ENCODE measurements at regions not wholly inside any gene's neighbourhood (a gene's known extent, or its start where the extent isn't known, plus 50 kb on each side); places are given as distances from the start of the nearest gene placed in this dataset.

- peak; percentile 95 for DNase-seq (ENCODE audit: low read depth, low spot score)
- peak; percentile 80 for TF ChIP-seq CTCF (IDR thresholded peaks at IDR 0.05; ENCODE audit: low read depth, low read length)
- peak overlapping the region; percentile 86 for H3K4me3 ChIP-seq (ENCODE audit: low read depth, low read length)
- in situ Hi-C loops (cut with HindIII; ENCODE audit: low sequenced_read_pairs), result no loop called here
These were observed 136.4 kb upstream of the KRAS start for GRCh38 chr12:25386831-25387731.

DNA sequence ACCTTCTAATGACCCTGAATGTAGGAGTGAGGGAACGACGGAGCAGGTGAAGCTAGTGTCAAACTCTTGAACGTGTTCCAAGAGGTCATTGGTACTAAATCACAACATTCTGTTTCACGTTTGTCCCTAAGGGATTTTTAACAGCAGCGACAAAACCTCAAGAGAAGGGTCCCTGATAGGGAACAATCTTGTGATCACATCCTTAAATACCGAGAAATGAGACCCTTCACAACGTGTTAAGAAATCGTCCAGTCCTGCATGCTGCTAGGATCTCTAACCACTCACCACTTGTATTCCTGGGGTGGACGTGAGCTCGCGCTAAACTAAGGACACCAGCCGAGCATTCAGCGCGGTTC is 134.1 kb upstream of the KRAS start:
- TF ChIP-seq CTCF (IDR thresholded peaks at IDR 0.05; ENCODE audit: low read depth, low read length), result no peak
- H3K4me3 ChIP-seq (ENCODE audit: low read depth, low read length), result peak overlapping the region; percentile 86
- DNase-seq (ENCODE audit: low read depth, low spot score), result no peak
- in situ Hi-C loops (cut with HindIII; ENCODE audit: low sequenced_read_pairs), result no loop called here

- DNase-seq (ENCODE audit: low read depth, low spot score), result no peak
- H3K4me3 ChIP-seq (ENCODE audit: low read depth, low read length), result peak overlapping the region; percentile 86
- no peak for TF ChIP-seq CTCF (IDR thresholded peaks at IDR 0.05; ENCODE audit: low read depth, low read length)
- in situ Hi-C loops (cut with HindIII; ENCODE audit: low sequenced_read_pairs), result no loop called here
These were observed 133.5 kb upstream of the KRAS start for GRCh38 chr12:25384038-25384892.

DNA sequence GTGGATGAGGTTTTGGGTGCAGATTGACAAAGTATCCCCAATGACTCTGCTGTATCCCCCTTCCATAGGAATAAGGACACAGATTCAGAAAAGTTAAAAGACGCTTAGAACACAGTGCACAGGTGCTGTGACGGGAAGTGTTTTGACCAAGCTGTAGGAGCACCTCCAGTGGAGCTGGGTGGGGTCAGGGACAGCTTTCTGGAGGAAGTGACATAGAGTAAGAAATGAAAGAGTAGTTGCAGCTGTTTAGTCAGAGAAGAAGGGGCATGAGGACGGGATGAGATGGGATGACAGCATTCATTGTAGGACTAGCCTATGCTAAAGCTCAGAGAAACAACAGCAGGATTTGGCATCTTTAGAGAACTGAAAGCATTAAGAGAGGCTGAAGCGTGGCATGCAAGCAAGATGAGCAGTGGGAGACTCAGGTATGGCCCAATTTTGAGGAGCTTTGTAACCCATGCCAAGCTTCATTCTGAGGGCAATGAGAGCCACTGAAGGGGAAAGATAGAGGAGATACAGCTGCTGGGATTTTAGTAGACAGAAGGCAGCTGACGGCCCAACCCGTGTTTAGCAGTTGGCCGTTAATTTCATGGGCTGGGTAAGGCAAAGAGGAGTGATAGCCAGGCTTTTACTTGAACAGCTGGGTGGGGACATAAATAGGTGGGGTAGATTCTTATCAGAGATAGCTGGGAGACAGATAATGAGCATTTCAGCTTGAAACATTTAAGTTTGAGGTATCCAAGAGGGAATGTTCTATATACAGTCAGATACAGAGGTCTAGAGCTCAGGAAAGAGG is 131.8 kb upstream of the KRAS start:
- no peak overlapping the region for H3K4me3 ChIP-seq (ENCODE audit: low read depth, low read length)
- no peak for TF ChIP-seq CTCF (IDR thresholded peaks at IDR 0.05; ENCODE audit: low read depth, low read length)
- in situ Hi-C loops (cut with HindIII; ENCODE audit: low sequenced_read_pairs), result no loop called here
- no peak for DNase-seq (ENCODE audit: low read depth, low spot score)

- in situ Hi-C loops (cut with HindIII; ENCODE audit: low sequenced_read_pairs), result no loop called here
- DNase-seq (ENCODE audit: low read depth, low spot score), result peak; percentile 40
- TF ChIP-seq CTCF (IDR thresholded peaks at IDR 0.05; ENCODE audit: low read depth, low read length), result no peak
- no peak overlapping the region for H3K4me3 ChIP-seq (ENCODE audit: low read depth, low read length)
These were observed 126.9 kb upstream of the KRAS start for GRCh38 chr12:25377469-25378177.

Measured in astrocyte of the spinal cord (primary cell).